SK-N-SH treated with all-trans-retinoic acid at 6 μM for 48 hours (cell line): ENCODE measurements at regions not wholly inside any gene's neighbourhood (a gene's known extent, or its start where the extent isn't known, plus 50 kb on each side); places are given as distances from the start of the nearest gene placed in this dataset.

ENCODE experiments used
- ARNTL ChIP-seq: fragments of 450-650 bp; formaldehyde crosslinking; IDR thresholded peaks from 2 replicates; pipeline ENCODE4 v1.5.0; 2020; ENCODE audit warnings: low read depth, mild to moderate bottlenecking, moderate library complexity, borderline replicate concordance
- CSDC2 ChIP-seq: fragments of 250-450 bp; sonication (Bioruptor Pico); IDR thresholded peaks from 2 replicates; pipeline ENCODE4 v1.5.0; 2020; ENCODE audit warnings: mild to moderate bottlenecking, moderate library complexity
- ISL1 ChIP-seq: fragments of 250-450 bp; sonication (Bioruptor Pico); IDR thresholded peaks from 2 replicates; pipeline ENCODE4 v2.1.2; 2022; ENCODE audit warnings: mild to moderate bottlenecking, moderate library complexity
- OSR1 ChIP-seq: fragments of 250-450 bp; sonication (Bioruptor Pico); IDR thresholded peaks from 2 replicates; pipeline ENCODE4 v1.8.0; 2022; ENCODE audit warnings: moderate library complexity, mild to moderate bottlenecking, inconsistent platforms
- PPARA ChIP-seq: fragments of 250-450 bp; sonication (Bioruptor Pico); IDR thresholded peaks from 2 replicates; pipeline ENCODE4 v1.5.0; 2020; ENCODE audit warnings: mild to moderate bottlenecking, borderline replicate concordance
- TF ChIP-seq, protein P1 (sequence below): fragments of 250-450 bp; sonication (Bioruptor Pico); IDR thresholded peaks from 2 replicates; pipeline ENCODE4 v1.8.0; 2020; ENCODE audit warnings: mild to moderate bottlenecking, moderate library complexity, borderline replicate concordance
- TF ChIP-seq, protein P2 (sequence below): fragments of 250-450 bp; sonication (Bioruptor Pico); IDR thresholded peaks from 2 replicates; pipeline ENCODE4 v1.5.1; 2020; ENCODE audit warnings: low read depth, mild to moderate bottlenecking, moderate library complexity
- TF ChIP-seq, protein P3 (sequence below): fragments of 250-450 bp; sonication (Bioruptor Pico); IDR thresholded peaks from 2 replicates; pipeline ENCODE4 v1.5.1; 2021; ENCODE audit warnings: mild to moderate bottlenecking, moderate library complexity

DNA sequence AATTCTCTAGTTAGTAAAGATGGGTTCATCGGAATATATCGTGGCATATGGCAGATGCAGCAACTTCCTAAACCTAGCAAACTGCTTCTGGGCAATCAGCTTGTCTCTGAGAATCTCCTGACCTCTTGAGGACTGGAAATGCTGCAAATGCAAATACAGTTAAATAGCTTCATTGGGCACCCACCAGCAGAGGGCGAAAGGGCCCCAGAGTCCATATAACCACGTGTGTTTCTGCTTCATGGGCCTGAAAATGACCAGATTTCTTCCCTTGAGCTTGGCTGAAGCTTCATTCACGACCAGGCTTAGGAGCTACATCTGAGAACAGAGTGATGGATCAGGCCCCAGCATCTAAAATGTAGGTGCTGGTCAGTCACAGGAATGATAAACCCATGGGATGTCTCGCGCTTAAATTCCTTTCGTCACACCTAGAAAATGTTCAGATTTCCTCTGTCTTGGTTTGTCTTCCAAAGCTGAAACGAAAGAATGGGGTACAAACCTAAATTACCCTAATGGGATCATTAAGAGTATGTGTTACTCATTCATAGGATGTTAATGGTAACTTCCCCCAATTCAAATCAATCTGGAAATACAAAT is 1482.5 kb upstream of the TMEM132C start:
- TF ChIP-seq, protein P1, sequence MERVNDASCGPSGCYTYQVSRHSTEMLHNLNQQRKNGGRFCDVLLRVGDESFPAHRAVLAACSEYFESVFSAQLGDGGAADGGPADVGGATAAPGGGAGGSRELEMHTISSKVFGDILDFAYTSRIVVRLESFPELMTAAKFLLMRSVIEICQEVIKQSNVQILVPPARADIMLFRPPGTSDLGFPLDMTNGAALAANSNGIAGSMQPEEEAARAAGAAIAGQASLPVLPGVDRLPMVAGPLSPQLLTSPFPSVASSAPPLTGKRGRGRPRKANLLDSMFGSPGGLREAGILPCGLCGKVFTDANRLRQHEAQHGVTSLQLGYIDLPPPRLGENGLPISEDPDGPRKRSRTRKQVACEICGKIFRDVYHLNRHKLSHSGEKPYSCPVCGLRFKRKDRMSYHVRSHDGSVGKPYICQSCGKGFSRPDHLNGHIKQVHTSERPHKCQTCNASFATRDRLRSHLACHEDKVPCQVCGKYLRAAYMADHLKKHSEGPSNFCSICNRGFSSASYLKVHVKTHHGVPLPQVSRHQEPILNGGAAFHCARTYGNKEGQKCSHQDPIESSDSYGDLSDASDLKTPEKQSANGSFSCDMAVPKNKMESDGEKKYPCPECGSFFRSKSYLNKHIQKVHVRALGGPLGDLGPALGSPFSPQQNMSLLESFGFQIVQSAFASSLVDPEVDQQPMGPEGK (CRISPR knock-in tag) = no peak
- no peak for TF ChIP-seq PPARA (CRISPR knock-in tag)
- TF ChIP-seq CSDC2 (CRISPR knock-in tag) = no peak
- no peak for TF ChIP-seq ARNTL (CRISPR knock-in tag)
- TF ChIP-seq, protein P2, sequence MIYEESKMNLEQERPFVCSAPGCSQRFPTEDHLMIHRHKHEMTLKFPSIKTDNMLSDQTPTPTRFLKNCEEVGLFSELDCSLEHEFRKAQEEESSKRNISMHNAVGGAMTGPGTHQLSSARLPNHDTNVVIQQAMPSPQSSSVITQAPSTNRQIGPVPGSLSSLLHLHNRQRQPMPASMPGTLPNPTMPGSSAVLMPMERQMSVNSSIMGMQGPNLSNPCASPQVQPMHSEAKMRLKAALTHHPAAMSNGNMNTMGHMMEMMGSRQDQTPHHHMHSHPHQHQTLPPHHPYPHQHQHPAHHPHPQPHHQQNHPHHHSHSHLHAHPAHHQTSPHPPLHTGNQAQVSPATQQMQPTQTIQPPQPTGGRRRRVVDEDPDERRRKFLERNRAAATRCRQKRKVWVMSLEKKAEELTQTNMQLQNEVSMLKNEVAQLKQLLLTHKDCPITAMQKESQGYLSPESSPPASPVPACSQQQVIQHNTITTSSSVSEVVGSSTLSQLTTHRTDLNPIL = no peak
- TF ChIP-seq, protein P3, sequence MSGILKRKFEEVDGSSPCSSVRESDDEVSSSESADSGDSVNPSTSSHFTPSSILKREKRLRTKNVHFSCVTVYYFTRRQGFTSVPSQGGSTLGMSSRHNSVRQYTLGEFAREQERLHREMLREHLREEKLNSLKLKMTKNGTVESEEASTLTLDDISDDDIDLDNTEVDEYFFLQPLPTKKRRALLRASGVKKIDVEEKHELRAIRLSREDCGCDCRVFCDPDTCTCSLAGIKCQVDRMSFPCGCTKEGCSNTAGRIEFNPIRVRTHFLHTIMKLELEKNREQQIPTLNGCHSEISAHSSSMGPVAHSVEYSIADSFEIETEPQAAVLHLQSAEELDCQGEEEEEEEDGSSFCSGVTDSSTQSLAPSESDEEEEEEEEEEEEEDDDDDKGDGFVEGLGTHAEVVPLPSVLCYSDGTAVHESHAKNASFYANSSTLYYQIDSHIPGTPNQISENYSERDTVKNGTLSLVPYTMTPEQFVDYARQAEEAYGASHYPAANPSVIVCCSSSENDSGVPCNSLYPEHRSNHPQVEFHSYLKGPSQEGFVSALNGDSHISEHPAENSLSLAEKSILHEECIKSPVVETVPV (CRISPR knock-in tag) = no peak
- TF ChIP-seq ISL1 (CRISPR knock-in tag) = no peak
- TF ChIP-seq OSR1 = no peak
